HEK293 (cell line): ENCODE measurements at regions not wholly inside any gene's neighbourhood (a gene's known extent, or its start where the extent isn't known, plus 50 kb on each side); places are given as distances from the start of the nearest gene placed in this dataset.

Experiments used
- CTCF ChIA-PET: fragments of 350-600 bp; formaldehyde crosslinking; extraction: SDS; loops from one replicate; lab custom pipeline; 2021; ENCODE audit warnings: antibody characterized with exemption; lab: Yijun Ruan, JAX
- POLR2A ChIA-PET: fragments of 300-600 bp; formaldehyde crosslinking; extraction: SDS; loops from one replicate; lab custom pipeline; 2020; ENCODE audit warnings: antibody characterized with exemption, inconsistent platforms; lab: Yijun Ruan, JAX
- H3K27ac ChIP-seq: fragments of 200-500 bp; sonication (Bioruptor generic); 2 replicates; pipeline ENCODE4 v1.5.1; 2014; ENCODE audit warnings: low read depth, low read length, control low read depth, inconsistent platforms; ENCODE audit errors: extremely low read depth
- H3K36me3 ChIP-seq, 2 experiments: fragments of 200-500 bp in 1 of 2; sonication (Bioruptor generic) in 1 of 2; 1 replicate in 1 of 2; 2 replicates in 1 of 2; pipeline ENCODE4 v1.5.1; 2014 to 2017; ENCODE audit warnings: inconsistent platforms in 2 of 2, low read length in 2 of 2; ENCODE audit not compliant: control insufficient read depth in 2 of 2, insufficient read depth in 1 of 2
- H3K4me1 ChIP-seq: fragments of 200-500 bp; sonication (Bioruptor generic); 2 replicates; pipeline ENCODE4 v1.5.1; 2014; ENCODE audit warnings: mild to moderate bottlenecking, low read length, inconsistent platforms; ENCODE audit not compliant: control insufficient read depth, insufficient read depth
- H3K4me3 ChIP-seq: 2 replicates; pipeline ENCODE4 v1.5.1; 2011; ENCODE audit warnings: low read depth, mild to moderate bottlenecking, control low read depth, low read length, moderate library complexity
- H3K9me3 ChIP-seq: fragments of 200-500 bp; sonication (Bioruptor generic); 2 replicates; pipeline ENCODE4 v1.5.1; 2014; ENCODE audit warnings: low read depth, low read length, inconsistent platforms; ENCODE audit not compliant: control insufficient read depth, insufficient read depth
- BCL11B ChIP-seq: fragments of 450-650 bp; formaldehyde crosslinking; IDR thresholded peaks from 2 replicates; pipeline ENCODE4 v1.5.1; 2016; ENCODE audit warnings: low read depth, missing biosample characterization, missing genetic modification characterization
- MEIS1 ChIP-seq: sonication (generic); formaldehyde crosslinking; IDR thresholded peaks from 2 replicates; pipeline ENCODE4 v1.8.1; 2022; ENCODE audit warnings: missing genetic modification reagents, mild to moderate bottlenecking, borderline replicate concordance
- PRDM2 ChIP-seq: fragments of 450-650 bp; formaldehyde crosslinking; IDR thresholded peaks from 2 replicates; pipeline ENCODE4 v1.5.1; 2016; ENCODE audit warnings: missing biosample characterization, missing genetic modification characterization, borderline replicate concordance
- SALL2 ChIP-seq: fragments of 450-650 bp; formaldehyde crosslinking; IDR thresholded peaks from 2 replicates; pipeline ENCODE4 v1.5.0; 2017; ENCODE audit warnings: missing biosample characterization, mild to moderate bottlenecking, missing genetic modification characterization, borderline replicate concordance
- SCRT1 ChIP-seq: fragments of 450-650 bp; formaldehyde crosslinking; IDR thresholded peaks from 2 replicates; pipeline ENCODE4 v1.5.1; 2016; ENCODE audit warnings: missing biosample characterization, missing genetic modification characterization, borderline replicate concordance
- SP3 ChIP-seq: fragments of 450-650 bp; formaldehyde crosslinking; IDR thresholded peaks from 2 replicates; pipeline ENCODE4 v1.5.1; 2016; ENCODE audit warnings: missing biosample characterization, missing genetic modification characterization
- ZBTB8A ChIP-seq: fragments of 450-650 bp; formaldehyde crosslinking; IDR thresholded peaks from 2 replicates; pipeline ENCODE4 v1.5.1; 2016; ENCODE audit warnings: missing biosample characterization, missing genetic modification characterization
- ZNF146 ChIP-seq: fragments of 450-650 bp; formaldehyde crosslinking; IDR thresholded peaks from 2 replicates; pipeline ENCODE4 v1.5.1; 2016; ENCODE audit warnings: missing biosample characterization, missing genetic modification characterization
- ZNF175 ChIP-seq: fragments of 450-650 bp; formaldehyde crosslinking; IDR thresholded peaks from 2 replicates; pipeline ENCODE4 v1.5.1; 2016; ENCODE audit warnings: missing biosample characterization, missing genetic modification characterization
- ZNF211 ChIP-seq: fragments of 450-650 bp; formaldehyde crosslinking; IDR thresholded peaks from 2 replicates; pipeline ENCODE4 v1.5.1; 2016; ENCODE audit warnings: low read depth, missing biosample characterization, missing genetic modification characterization
- ZNF266 ChIP-seq: fragments of 450-650 bp; formaldehyde crosslinking; IDR thresholded peaks from 2 replicates; pipeline ENCODE4 v1.5.1; 2016; ENCODE audit warnings: missing biosample characterization, missing genetic modification characterization, low read depth
- ZNF529 ChIP-seq: fragments of 450-650 bp; formaldehyde crosslinking; IDR thresholded peaks from 2 replicates; pipeline ENCODE4 v1.5.1; 2017; ENCODE audit warnings: missing genetic modification characterization, missing biosample characterization; ENCODE audit not compliant: insufficient replicate concordance
- ZNF544 ChIP-seq: fragments of 450-650 bp; formaldehyde crosslinking; IDR thresholded peaks from 2 replicates; pipeline ENCODE4 v1.5.0; 2017; ENCODE audit warnings: missing biosample characterization, missing genetic modification characterization
- ZNF580 ChIP-seq: fragments of 450-650 bp; formaldehyde crosslinking; IDR thresholded peaks from 2 replicates; pipeline ENCODE4 v1.5.1; 2016; ENCODE audit warnings: missing biosample characterization, missing genetic modification characterization
- ZNF660 ChIP-seq: fragments of 450-650 bp; IDR thresholded peaks from 2 replicates; pipeline ENCODE4 v1.5.1; 2018; ENCODE audit warnings: missing biosample characterization, mild to moderate bottlenecking, missing genetic modification characterization
- ZNF76 ChIP-seq: fragments of 450-650 bp; formaldehyde crosslinking; IDR thresholded peaks from 2 replicates; pipeline ENCODE4; 2016; ENCODE audit warnings: low read depth, missing biosample characterization, missing genetic modification characterization, borderline replicate concordance
- ZNF776 ChIP-seq: fragments of 450-650 bp; formaldehyde crosslinking; IDR thresholded peaks from 2 replicates; pipeline ENCODE4 v1.5.0; 2017; ENCODE audit warnings: missing biosample characterization, missing genetic modification characterization, borderline replicate concordance
- TF ChIP-seq, protein P1 (sequence below): fragments of 450-650 bp; IDR thresholded peaks from 2 replicates; pipeline ENCODE4 v1.5.1; 2018; ENCODE audit warnings: missing biosample characterization, mild to moderate bottlenecking, missing genetic modification characterization

- no peak for TF ChIP-seq SCRT1 (tag by site-specific recombination)
- TF ChIP-seq ZBTB8A (tag by site-specific recombination): no peak
- no peak for TF ChIP-seq ZNF175
- TF ChIP-seq ZNF529 (tag by site-specific recombination): no peak
- TF ChIP-seq ZNF211 (tag by site-specific recombination): no peak
- TF ChIP-seq ZNF580 (tag by site-specific recombination): no peak
- TF ChIP-seq ZNF266 (tag by site-specific recombination): no peak
- TF ChIP-seq PRDM2: no peak
- TF ChIP-seq ZNF544 (tag by site-specific recombination): no peak
- TF ChIP-seq MEIS1 (CRISPR knock-in tag): no peak
Measured at GRCh38 chr2:126782648-126783047, 116.0 kb upstream of the TEX51 start (continued).

DNA sequence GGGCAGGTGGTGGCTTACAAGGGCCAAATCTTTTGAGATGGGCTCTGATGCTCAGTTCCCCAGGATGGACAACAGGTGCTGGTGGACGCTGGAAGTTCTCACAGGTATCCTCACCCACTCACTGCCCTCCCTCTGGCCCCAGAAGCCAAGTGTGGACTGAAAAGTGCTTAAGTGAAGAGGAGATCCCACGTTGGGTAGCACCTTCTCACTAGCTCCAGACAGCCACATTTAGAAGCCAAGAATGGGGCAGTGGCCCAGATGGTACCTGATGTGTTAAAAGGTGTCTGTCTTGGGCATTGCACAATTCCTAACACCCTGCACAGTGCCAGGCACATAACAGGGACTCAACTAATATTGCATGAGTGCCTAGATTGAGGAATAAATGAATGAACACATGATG is 115.3 kb upstream of the TEX51 start:
- H3K36me3 ChIP-seq: no peaks in the 10 kb centered on the region
- CTCF ChIA-PET: no interaction called here
- H3K4me3 ChIP-seq: no peak overlapping the region
- no peaks in the 10 kb centered on the region for H3K9me3 ChIP-seq
- H3K27ac ChIP-seq: no peak overlapping the region
- TF ChIP-seq SALL2 (tag by site-specific recombination): no peak
- TF ChIP-seq SP3 (tag by site-specific recombination): no peak
- TF ChIP-seq SCRT1 (tag by site-specific recombination): no peak
- POLR2A ChIA-PET: no interaction called here
- no peaks in the 10 kb centered on the region for H3K4me1 ChIP-seq

DNA sequence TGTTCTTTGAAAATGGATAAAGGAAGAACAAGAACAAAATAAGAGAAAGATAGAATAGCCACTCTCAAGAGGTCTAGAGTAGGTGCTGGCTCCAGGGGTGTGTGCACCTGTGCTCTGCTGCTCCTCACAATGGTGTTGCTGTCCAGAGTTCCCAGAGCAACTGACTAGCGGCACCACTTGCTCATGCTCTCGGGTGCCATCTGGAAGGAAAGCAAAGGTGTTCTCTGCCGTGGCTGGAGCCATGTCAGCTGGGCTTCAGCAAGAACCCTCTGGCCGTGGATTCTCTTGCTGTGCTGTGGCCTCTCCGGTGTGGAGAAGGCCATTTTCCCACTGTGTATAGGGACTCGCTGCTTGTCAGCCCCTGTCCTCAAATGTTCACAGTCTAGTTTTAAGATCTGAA is 114.6 kb upstream of the TEX51 start:
- H3K4me3 ChIP-seq: no peak overlapping the region
- no peak overlapping the region for H3K27ac ChIP-seq
- TF ChIP-seq ZNF660 (tag by site-specific recombination) (no peak), ZNF76 (tag by site-specific recombination) (no peak), ZNF776 (tag by site-specific recombination) (no peak), BCL11B (tag by site-specific recombination) (no peak), ZNF146 (tag by site-specific recombination) (no peak)
- TF ChIP-seq, protein P1, sequence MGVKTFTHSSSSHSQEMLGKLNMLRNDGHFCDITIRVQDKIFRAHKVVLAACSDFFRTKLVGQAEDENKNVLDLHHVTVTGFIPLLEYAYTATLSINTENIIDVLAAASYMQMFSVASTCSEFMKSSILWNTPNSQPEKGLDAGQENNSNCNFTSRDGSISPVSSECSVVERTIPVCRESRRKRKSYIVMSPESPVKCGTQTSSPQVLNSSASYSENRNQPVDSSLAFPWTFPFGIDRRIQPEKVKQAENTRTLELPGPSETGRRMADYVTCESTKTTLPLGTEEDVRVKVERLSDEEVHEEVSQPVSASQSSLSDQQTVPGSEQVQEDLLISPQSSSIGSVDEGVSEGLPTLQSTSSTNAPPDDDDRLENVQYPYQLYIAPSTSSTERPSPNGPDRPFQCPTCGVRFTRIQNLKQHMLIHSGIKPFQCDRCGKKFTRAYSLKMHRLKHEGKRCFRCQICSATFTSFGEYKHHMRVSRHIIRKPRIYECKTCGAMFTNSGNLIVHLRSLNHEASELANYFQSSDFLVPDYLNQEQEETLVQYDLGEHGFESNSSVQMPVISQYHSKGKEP (tag by site-specific recombination): no peak
- TF ChIP-seq, all 188 proteins: peak for 0
- Histone ChIP-seq H3K9me3 (no peaks in the 10 kb centered on the region), H3K4me1 (no peaks in the 10 kb centered on the region), H3K36me3 (no peaks in the 10 kb centered on the region)
- CTCF ChIA-PET: interaction anchor here (0.5 kb wide), 1 partner anchor 186 kb away, joined by 3 read pairs; no protein-coding TSS in a partner anchor
- POLR2A ChIA-PET: no interaction called here
